ENCODE measurements at regions not wholly inside any gene's neighbourhood (a gene's known extent, or its start where the extent isn't known, plus 50 kb on each side); places are given as distances from the start of the nearest gene placed in this dataset.

GRCh38 chr2:121031568-121032340 is 253.2 kb downstream of the TFCP2L1 start:
- TF ChIP-seq ZNF207 (IDR thresholded peaks at IDR 0.05; ENCODE audit: borderline replicate concordance) (no peak), LARP7 (IDR thresholded peaks at IDR 0.05) (no peak), EED (IDR thresholded peaks at IDR 0.05; ENCODE audit: low read depth) (no peak), IRF4 (IDR thresholded peaks at IDR 0.05; ENCODE audit: low read depth, low read length) (no peak), FOS (IDR thresholded peaks at IDR 0.05; ENCODE audit: borderline replicate concordance, extremely low read depth, insufficient read length) (no peak), SREBF1 (IDR thresholded peaks at IDR 0.05; ENCODE audit: low read length) (no peak), YY1 (IDR thresholded peaks at IDR 0.05; ENCODE audit: low read depth, low read length) (no peak), TCF12 (IDR thresholded peaks at IDR 0.05; ENCODE audit: low read depth, low read length) (no peak), USF2 (IDR thresholded peaks at IDR 0.05; ENCODE audit: borderline replicate concordance, low read depth, low read length) (no peak), RB1 (IDR thresholded peaks at IDR 0.05; ENCODE audit: borderline replicate concordance) (no peak), MEF2A (IDR thresholded peaks at IDR 0.05; ENCODE audit: insufficient read depth, low read depth, low read length) (no peak), ASH2L (IDR thresholded peaks at IDR 0.05; ENCODE audit: borderline replicate concordance, low read depth) (no peak), WRNIP1 (IDR thresholded peaks at IDR 0.05; ENCODE audit: borderline replicate concordance, low read depth, low read length) (no peak), ZZZ3 (IDR thresholded peaks at IDR 0.05; ENCODE audit: control insufficient read depth, insufficient read length, low read depth) (no peak), ZBTB40 (IDR thresholded peaks at IDR 0.05; ENCODE audit: borderline replicate concordance) (no peak), EP300 (IDR thresholded peaks at IDR 0.05; ENCODE audit: borderline replicate concordance in 1 of 2, control insufficient read depth in 1 of 2, low read depth in 2 of 2, low read length in 2 of 2) (no peak), TAF1 (IDR thresholded peaks at IDR 0.05; ENCODE audit: borderline replicate concordance, low read depth, low read length) (no peak)
- Histone ChIP-seq H2AFZ (ENCODE audit: control insufficient read depth, low read depth, low read length) (no peak overlapping the region), H3K9ac (ENCODE audit: control insufficient read depth, insufficient read depth, low read length) (no peak overlapping the region), H4K20me1 (ENCODE audit: control insufficient read depth, insufficient read depth) (no peaks in the 10 kb centered on the region), H3K4me3 (no peak overlapping the region), H3K4me1 (ENCODE audit: control insufficient read depth, insufficient read depth, low read length) (no peaks in the 10 kb centered on the region), H3K27ac (ENCODE audit: control insufficient read depth, insufficient read depth) (no peak overlapping the region), H3K79me2 (ENCODE audit: control insufficient read depth, insufficient read depth, low read length) (no peaks in the 10 kb centered on the region), H3K9me3 (replicated peaks; ENCODE audit: control insufficient read depth, insufficient read depth, low read length) (no peaks in the 10 kb centered on the region), H3K36me3 (ENCODE audit: control insufficient read depth in 2 of 2, insufficient read depth in 2 of 2, low read length in 1 of 2) (no peaks in the 10 kb centered on the region), H3K4me2 (ENCODE audit: control insufficient read depth, insufficient read depth) (no peak overlapping the region), H3K27me3 (replicated peaks in 1 of 2; ENCODE audit: control insufficient read depth in 2 of 2, insufficient read depth in 2 of 2, low read length in 1 of 2) (peaks cover 0 to 5% of the 10 kb centered on the region in 2 experiments; a peak in 3 of 4 replicates)
- ChIA-PET CTCF (no interaction called here), SMC1A (ENCODE audit: uncharacterized antibody, unreplicated experiment) (no interaction called here), POLR2A (no interaction called here), RAD21 (ENCODE audit: unreplicated experiment) (no interaction called here)
- in situ Hi-C loops (cut with MboI) (no loop called here), intact Hi-C loops (cut with micrococcal nuclease; ENCODE audit: unreplicated experiment) (no loop called here)
- 67% methylated on average over 12 of the region's 12 CpGs for WGBS (ENCODE audit: insufficient coverage, insufficient replicate concordance, low lambda C conversion rate, missing lambda C conversion rate)
- BruUV-seq (replicated peaks), result no TSS peak
- DNase-seq (ENCODE audit: low read depth, low spot score) (no peak), ATAC-seq (no peak), FAIRE-seq (no peak)
